GM18907 (cell line): ENCODE measurements at regions not wholly inside any gene's neighbourhood (a gene's known extent, or its start where the extent isn't known, plus 50 kb on each side); places are given as distances from the start of the nearest gene placed in this dataset.

Experiments
- ATAC-seq: cut with Tn5 transposase; IDR thresholded peaks from one replicate; pipeline ENCODE4 v1.9.1; 2021; ENCODE audit warnings: mild to moderate bottlenecking, moderate library complexity; ENCODE audit not compliant: unreplicated experiment

GRCh38 chr16:85354686-85355514, 242.6 kb upstream of the CIBAR2 start:
- ATAC-seq, result no peak

DNA sequence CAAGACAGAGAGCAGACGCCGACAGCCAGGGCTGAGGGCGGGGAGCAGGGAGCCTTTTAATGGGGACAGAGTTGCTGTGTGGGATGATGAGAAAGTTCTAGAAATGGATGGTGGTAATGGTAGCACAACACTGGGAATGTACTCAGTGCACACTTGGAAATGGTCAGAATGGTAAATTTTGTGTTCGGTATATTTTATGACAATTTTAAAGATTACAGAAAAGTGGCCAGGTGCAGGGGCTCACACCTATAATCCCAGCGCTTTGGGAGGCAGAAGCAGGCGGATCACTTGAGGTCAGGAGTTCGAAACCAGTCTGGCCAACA, 243.2 kb upstream of the CIBAR2 start:
- ATAC-seq, result no peak

GRCh38 chr16:85356157-85356556, 243.9 kb upstream of the CIBAR2 start:
- no peak for ATAC-seq

DNA sequence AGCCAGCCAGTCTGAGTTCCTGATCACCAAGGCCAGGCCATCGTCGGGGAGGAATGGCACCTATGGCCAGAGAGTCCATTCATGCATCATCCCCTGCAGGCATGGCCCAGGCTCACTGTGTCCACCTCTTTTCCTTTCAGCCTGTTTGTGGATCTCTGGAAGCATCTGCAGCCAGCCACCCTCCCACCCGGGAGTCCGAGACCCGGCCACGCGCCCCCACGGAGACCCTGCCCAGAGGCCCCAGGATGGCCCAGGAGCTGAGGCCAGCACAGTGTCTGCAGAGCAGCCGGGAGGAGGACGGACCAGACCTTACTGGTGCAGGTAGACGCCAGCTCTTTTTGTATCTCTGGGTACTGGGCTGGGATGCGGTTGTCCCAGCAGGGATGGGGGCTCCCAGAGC, 245.1 kb upstream of the CIBAR2 start:
- ATAC-seq, result no peak

GRCh38 chr16:85357924-85358505, 245.7 kb upstream of the CIBAR2 start:
- no peak for ATAC-seq

- no peak for ATAC-seq
These were observed 246.5 kb upstream of the CIBAR2 start for GRCh38 chr16:85358704-85359146.

- no peak for ATAC-seq
These were observed 247.0 kb upstream of the CIBAR2 start for GRCh38 chr16:85359147-85359822.

DNA sequence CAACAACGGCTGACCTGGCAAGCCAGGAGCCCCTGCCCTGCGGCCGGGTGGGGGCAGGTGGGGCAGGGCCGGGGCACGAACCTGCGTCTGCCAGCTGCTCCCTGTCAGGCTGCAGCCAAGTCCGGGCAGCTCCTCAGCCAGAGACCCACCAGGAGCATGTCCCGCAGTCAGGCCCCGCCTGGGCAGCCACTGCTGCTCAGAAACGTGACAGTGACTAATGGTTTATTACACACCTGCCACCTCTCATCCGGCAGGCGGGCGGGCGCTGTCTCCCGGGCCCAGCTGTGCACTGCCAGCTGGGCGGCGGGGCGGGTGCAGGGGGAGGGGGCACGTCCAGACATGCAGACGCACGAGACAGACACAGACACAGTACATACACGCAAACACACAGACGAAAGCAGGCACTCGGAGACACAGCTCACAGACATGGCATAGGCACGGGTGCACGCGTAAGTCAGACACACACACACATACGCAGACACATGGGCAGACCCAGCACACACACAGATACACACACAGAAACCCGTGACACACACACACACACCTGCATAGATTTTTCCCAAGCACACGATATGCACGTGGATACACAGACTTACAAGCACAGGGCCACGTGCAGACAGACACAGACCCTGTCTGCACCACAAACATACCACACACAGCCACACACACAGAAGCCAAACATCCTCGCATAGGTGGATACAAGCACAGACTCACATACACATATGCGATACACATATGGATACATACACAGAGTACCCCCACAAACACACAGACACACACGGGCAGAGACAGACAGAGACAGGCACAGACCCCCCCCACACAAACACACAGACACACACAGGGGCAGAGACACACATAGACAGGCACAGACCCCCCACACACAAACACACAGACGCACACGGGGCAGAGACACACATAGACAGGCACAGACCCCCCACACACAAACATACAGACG, 248.3 kb upstream of the CIBAR2 start:
- ATAC-seq, result no peak

DNA sequence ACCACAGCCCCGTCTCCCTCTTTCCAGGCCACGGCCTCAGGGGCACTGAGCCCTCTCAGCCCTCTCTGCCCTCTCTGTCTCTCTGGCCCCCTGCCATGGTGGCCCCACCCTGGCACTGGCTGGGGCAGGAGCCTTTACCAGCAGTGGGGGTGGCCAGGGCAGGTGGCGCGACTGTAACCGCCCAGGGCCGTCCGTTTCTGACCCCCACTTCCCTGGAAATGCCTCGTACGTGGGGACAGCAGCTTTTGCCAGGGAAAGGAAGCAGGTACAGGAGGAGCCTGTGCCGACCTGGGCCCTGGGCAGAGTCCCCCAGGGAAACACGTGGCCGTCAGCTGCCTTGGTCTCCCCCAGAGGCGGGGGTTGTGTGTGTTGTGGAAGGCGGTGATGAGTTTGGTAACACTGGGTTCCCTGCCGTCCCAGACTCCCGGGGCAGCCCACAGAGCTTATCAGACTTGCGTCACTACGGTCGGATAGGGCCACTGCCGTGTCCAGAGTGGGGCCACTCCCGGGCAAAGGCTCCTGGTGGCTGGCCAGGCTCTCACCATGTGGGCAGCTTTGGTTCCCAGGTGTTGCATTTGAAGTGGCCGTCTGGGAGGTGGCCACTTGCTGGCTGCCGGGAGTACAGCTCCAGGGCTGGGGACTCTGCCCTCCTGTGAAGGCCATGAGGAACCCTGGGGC, 249.3 kb upstream of the CIBAR2 start:
- ATAC-seq, result no peak

DNA sequence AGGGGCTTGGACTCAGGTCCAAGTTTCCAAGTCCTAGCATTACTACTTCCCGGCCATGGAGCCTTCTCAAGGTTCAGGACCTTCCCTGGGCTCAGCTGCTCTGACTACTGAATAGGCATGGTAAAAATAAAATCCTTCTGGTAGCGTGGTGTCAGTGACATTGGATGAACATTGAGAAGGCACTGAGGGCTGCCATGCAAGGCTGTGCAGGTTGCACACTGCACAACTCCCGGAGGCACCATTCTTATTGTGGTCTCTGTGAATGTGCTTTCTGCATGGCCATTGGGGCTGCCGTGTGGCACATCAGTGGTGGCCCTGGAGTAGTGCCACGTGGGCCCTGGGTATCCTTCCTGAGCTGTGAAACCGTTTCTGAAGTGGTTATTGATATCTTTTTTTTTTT, 250.2 kb upstream of the CIBAR2 start:
- no peak for ATAC-seq

DNA sequence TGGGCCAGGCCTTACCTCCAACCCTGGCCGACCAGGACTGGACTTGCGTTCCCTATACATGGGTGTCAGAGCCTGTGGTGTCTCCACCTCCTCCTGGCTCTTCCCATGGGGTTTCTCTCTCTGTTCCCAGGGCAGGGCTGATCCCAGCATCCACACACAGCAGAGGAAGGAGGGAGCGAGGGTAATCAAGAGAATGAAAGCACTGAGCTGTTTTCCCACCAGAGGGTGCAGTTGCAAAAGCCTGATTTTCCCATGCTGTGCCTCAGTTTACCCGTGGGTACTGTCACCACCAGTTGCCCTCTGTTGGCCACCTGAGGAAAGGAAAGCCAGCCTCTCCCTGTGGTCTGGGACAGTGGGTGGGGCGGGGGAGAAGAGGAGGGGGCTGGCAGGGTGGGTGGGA, 249.7 kb upstream of the GSE1 start:
- ATAC-seq, result no peak

DNA sequence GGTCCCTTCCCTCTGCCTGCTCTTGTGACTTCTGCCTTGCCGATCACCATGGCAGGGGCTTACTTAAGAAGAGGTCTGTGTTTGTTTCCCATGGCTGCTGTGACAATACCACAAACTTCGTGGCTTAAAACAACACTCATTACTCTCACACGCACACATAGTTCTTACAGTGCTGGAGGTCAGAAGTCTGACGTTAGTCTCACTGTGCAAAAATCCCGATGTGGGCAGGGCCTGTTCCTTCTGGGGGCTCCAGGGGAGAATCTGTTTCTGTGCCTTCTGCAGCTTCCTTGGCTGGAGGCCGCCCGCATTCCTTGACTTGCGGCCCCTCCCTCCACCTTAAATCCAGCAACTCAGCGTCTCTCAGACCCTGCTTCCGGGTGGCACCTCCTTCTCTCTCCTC, 249.2 kb upstream of the GSE1 start:
- no peak for ATAC-seq

- ATAC-seq, result no peak
These were observed 248.6 kb upstream of the GSE1 start for GRCh38 chr16:85364323-85365040.

DNA sequence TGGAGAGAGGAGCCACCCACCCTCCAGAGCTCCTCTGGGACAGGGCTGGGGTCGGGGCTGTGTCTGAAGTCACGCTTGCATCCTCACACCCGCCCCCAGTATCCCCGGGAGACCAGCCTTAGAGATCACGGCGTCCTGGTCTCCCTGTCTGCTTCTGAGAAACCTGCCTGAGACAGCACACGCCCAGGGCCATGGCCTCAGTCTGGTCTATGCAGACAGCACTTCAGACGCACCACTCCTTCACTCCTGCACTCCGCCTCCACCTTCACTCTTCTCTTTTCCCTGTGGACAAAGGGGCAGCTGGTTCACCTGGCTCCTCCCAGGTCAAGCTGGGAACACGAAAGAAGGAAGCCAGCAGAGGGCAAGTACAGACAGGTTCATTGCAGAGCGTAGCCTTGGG, 248.0 kb upstream of the GSE1 start:
- ATAC-seq, result no peak

GRCh38 chr16:85366031-85366763, 246.9 kb upstream of the GSE1 start:
- no peak for ATAC-seq

DNA sequence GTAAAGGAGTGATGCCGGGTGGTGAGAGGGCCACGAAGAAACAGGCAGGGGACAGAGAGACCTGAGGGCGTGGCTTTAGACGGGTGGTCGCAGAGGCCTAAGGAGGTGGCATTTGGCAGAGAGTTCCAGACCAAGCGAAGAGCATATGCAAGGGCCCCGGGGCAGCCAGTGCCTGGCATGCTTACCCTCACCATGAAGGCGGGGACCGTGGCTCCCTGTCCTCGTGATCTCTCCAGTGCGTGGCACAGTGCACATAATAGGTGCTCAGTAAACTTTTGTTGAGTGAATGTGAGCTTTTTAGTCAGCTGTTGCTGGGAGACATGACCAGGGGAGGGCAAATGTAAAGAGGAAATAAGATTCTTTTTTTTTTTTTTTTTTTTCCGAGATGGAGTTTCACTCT, 245.6 kb upstream of the GSE1 start:
- ATAC-seq, result no peak

GRCh38 chr16:85369060-85369459, 244.1 kb upstream of the GSE1 start:
- no peak for ATAC-seq

DNA sequence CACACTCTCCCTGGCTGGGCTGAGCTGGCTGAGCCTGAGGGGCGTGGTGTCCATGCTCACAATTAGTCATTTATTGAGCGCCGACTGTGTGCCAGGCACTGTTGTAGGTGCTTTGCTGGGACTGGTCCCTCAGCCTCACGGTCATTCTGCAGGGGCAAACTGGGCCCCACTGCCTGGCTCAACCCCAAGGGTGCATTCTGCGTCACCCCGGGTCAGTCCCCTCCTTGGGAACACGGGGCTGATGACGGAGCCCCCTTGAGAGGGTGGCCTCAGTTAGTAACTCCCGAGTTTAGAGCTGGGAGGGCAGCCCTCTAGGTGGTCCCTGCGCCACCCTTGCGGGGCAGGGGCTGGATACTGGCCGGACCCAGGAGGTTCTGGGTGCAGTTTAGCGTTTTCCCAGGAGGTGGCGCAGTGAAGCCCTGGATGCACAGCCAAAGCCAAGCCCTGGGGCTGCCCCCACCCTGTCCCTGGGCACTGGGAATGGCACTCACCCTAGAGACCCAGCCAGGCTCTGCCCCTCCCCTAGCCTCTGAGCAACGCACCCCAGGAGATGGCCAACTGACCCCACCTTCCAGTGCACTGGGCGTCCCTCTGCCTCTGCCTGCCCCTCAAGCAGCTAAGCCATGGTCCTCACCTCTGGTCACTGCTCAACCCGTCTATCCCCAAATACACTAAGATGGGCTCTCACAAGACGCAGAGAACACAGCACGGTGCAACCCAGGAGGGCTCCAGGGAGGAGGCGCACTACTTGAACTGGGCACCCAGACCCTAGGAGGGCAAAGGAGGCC, 243.2 kb upstream of the GSE1 start:
- ATAC-seq, result no peak

DNA sequence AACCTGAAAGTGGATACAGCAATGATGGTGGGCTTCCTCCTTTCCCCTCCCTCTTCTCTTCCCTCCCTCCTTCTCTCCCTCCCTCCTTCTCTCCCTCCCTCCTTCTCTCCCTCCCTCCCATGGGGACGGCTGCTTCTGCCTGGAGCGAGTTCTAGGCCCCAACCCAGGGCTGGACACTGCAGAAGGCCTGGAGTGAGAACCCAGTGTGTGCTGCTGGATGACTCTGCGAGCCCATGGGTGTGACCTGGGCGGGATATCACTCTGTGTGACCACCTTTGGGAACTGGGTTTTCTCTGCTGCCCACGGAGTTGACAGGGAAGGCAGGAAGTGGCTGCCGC, 242.6 kb upstream of the GSE1 start:
- no peak for ATAC-seq
